HG03575 (cell line): ENCODE measurements at regions not wholly inside any gene's neighbourhood (a gene's known extent, or its start where the extent isn't known, plus 50 kb on each side); places are given as distances from the start of the nearest gene placed in this dataset.

Source experiments
- ATAC-seq: cut with Tn5 transposase; IDR thresholded peaks from one replicate; pipeline ENCODE4 v1.9.1; 2021; ENCODE audit not compliant: unreplicated experiment, insufficient number of reproducible peaks, low FRiP score; ENCODE audit errors: extremely low read depth

DNA sequence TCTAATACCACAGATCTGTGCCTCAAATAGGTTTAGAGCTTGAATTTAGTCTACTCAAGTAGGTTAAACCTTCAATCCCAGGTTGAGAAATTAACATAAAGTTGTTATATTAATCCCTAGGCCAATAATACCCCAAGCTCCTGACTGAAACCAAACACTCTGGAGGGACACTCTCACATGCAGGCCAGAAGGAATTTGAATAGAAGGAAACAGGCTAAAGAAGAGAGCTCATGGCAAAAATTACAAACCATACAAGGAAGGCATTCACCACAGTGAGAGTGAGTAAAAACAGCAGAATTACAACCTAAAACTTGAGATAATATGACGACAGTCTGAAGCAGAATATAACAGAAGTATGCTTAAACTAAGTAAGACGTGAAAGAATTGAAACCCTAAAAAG, 76.1 kb upstream of the PDK4 start:
- ATAC-seq: no peak

DNA sequence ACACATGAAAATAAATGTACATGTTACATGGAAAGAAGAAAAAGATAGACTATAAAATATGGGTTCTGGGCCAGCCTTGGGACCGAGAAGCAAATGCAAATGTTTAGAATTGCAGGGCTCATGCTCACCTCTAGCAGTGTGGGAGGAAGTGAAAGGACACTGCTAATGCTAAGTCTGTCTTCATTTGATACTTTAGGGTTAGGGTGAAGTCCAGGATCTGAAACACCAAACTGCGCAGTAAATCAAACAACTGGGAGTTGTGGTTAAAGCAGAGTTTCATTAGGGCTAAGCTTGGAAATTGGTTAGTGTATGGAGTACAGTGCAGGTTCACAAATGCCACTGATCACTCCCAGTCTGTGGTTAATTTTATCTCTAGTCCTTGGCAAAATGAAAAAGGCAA, 73.2 kb upstream of the PDK4 start:
- ATAC-seq: no peak

DNA sequence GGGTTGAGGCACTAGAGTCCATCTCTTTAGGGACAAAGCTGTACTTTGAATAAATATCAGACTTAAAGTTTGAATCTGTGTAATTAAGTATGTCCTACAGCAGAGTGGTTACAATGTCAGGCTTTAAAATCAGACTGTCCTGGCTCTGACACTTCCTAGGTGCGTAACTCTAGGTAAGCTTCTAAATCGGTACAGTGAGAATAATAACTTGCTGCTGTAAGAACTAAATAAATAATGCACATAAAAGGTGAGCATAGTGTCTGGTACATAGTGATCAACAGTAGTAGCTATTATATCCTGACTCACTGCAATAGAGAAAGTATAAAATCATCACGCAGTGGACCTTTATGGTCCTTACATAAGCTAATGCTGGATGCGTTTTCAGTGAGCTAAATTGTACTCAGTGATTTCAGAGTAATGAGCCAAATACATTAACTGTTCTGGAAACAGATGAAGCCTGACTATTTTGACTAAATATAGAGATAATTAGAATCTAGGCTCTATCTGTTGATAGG, 72.2 kb upstream of the PDK4 start:
- no peak for ATAC-seq

DNA sequence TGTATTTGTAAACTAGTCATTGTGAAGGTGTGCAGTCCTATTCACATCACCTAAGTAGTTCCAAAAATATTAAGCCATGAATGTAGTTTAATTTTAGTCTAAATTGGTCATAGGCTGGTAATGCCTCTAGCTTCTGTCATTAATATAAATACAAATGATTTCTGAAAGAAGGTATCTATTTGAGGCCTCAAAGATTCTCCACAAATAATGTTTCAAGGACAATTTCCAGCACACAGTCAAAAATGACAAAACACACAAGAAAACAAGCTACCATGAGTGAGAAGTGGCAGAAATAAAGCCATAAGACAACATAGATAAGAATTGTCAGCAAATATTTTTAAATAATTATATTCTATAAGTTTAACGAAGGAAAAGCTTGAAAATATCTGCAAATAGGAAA, 66.7 kb upstream of the PDK4 start:
- ATAC-seq: no peak

DNA sequence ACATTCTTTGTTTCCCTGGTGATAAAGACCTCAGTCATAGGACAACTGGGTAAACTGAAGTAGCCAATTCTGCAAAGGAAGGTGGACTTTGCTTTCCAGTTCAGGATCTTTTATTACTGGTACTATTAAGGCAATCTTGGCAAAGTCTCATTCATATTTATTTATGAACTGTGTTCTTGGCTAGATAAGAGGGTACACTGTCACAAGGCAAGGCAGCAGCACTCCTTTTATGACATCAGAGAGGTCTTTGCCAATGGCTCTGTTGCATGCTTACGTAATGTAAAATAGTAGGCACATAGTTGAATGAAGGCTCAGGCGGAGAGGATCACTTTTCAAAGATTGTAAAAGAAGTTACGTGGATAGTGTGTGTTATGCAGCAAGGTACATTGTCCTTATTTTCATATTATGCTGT, 63.7 kb upstream of the PDK4 start:
- no peak for ATAC-seq

DNA sequence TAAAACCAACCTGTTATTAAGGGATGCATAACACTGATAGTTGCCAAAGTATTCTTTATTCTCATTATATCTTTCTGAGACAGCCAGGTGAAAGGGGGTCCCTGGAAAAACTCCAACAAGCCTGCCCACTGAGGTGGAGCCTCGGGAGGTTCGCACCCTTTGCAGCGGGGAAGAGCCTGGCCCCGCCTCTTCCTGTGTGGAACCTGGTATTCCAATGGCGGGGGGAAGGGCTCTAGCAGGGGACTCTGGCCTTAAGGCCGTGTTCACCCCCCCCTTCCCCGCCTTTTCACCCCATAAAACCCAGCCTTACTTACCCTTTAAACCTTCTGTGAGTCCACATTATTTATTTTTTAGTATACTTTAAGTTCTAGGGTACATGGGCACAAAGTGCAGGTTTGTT, 62.4 kb upstream of the PDK4 start:
- no peak for ATAC-seq

DNA sequence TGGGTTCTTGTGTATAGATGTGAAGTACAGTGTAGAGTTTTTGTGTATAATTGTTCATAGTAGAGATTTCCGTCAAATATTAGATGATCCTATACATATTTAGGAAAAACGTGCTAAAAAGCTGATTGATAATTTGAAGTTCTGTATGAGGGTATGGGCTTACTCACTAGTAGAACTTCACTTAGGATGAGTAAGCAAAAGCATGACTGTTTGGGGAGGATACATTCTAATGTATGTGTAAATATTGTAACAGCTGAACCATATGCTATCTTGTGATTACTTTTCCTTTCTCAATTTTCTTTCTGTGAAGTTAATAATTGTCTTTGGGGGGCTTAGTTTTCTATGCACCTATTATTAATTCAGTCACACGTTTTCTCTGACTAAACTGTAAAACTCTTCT, 53.2 kb upstream of the PDK4 start:
- ATAC-seq: no peak

DNA sequence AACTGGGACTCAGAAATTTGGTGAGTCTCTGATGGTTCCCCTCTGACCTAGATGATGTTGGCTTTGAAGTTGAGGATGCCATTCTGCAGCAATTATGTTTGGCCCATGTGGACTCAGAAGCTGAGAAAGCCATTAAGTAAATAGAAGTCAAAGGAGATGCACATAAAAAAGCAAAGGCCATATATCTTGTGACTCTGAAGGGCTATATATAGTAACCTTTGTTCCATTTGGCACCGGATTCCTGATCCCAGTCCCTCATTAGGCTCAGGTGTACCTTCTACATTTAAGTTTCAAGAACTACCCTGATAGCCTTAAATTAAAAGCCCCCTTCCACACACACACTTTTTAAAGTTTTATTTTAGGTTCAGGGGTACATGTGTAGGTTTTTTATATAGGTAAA, 50.0 kb upstream of the PDK4 start:
- no peak for ATAC-seq
